Activated CD4-positive, CD25-positive, alpha-beta regulatory T cell treated with anti-CD3 and anti-CD28 coated beads, Interleukin-2, amount 50 U/mL, for 16 hours (primary cell): ENCODE measurements at regions not wholly inside any gene's neighbourhood (a gene's known extent, or its start where the extent isn't known, plus 50 kb on each side); places are given as distances from the start of the nearest gene placed in this dataset.

Experiments
- DNase-seq: peaks from one replicate; pipeline ENCODE4 v3.0.0-alpha.2; 2020; ENCODE audit warnings: low read depth, low spot score

DNA sequence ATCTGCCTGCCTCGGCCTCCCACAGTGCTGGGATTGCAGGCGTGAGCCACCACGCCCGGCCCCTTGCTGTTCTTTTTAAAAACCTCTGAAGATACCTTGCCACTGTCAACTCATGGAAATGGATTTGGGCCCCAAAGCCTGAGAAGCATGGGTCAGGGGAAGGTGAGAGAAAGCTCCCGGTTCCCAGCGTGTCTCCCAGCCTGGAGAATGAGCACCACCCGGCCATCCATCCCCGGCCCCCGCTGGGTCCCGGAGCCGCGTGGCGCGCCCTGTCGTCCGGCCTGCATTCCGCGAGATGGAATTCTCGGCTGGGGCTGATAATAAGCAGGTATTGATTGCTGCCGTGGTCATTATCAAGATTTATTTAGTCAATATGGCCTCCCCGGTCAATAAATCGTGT is 126.5 kb upstream of the MYL2 start:
- DNase-seq = no peak

DNA sequence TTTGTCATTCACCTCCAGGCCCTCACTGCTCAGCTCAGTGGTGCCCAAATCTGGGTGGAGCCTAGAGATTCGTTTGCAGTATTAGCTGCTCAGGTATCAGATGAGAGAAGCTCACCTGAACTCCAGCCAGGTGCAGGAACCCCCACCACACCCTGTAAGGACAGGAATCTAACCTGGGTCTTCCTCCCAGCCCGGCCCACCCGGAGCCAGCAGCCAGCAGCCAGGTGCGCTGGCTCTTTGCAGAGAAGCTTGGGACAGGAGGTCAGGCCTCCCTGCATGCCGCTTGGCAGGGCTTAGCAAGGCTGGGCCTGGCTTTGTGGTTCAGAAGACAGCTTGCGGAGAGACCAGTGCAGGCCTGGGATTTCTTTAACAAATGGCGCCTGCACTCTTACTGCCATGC is 125.6 kb upstream of the MYL2 start:
- no peak for DNase-seq

DNA sequence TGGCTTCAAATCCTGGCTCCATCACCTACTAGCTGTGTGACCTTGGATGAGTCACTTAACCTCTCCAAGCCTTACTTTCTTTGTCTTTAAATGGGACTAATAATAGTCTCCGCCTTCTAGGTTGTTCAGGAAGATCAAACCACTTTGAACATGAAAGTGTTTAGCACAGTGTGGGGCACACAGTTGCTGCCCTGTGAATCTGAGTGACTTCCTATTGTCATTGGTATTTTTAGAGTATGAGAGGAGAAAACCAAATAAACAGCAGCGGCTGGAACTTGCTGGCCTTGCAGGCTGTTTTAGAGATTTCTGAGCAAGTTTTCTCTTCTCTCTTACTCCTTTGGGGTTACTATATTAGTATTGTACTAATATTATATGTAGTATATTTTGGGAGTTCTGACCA is 120.7 kb upstream of the MYL2 start:
- DNase-seq = no peak

DNA sequence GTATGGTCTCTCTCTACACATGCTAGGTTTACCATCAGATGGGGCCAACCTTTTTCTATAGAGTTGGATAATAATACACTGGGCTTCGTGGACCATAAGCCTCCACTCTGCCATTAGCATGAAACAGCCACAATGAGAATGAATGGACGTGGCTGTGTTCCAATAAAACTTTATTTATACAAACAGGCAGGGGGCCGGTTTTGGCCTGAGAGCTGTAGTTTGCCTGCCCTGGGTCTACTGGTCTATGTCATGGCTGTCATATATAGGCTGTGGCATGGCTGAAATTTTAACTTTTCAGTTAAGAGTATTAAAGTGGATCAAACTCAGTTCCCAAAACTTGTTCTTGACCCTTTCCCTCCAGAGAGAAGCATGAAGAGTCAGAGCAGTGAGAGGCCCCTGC is 120.3 kb upstream of the MYL2 start:
- no peak for DNase-seq

DNA sequence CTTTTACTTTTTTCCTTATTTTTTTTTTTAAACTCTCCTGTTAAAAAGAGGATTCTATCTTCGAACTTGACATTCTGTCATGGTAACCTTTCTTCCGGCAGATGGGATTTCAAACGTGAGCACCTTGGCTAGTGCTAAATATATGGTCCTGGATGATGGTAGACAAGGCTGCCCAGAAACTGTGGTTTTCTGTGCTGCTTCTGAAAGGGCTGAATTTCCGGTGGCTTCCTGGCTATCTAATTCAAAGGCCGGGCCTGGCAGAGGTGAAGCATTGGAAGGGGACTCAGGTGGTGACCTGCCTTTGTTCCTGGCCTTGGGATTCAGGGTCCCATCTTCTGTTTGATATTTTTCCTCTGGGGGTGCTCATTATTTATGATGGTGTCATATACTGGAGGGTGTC is 118.6 kb upstream of the MYL2 start:
- DNase-seq = no peak

DNA sequence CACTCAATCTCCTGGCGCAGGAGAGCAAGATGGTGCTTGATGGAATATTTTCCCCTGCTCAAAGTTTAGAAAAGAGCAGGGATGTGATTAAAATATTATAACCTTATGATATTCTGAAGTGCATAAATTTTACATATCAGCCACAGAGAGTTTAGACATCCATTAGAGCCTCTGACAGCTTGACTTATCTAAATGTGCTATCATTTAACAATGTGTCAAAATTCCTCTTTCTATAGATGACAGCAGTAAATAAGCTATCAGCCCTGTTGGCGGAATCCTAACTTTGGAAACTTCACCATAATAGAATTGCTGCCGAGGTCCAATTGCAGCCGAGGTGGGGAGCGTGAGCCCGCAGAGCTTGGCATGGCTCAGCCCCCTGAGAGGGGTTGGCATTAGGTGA is 117.7 kb upstream of the MYL2 start:
- DNase-seq = no peak

DNA sequence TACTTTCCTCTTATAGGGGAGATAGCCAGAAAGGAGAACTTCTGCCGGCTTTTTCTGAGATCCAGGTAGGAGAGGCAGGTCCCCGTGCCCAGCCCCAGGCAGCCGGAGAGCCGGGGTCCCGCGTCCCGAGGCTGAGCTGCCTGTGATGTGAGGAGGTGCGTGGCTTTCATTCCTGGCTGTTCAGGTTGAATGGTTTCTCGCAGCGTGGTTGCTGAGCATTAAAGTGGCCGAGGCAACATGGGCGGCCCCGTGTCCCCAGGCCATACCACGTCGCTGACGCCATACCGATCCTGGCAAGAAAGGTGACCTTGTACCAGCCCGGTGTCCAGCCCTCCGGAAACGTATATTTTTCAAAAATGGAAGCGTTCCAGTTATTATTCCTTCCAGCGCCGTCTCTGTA is 116.7 kb upstream of the MYL2 start:
- DNase-seq = no peak

DNA sequence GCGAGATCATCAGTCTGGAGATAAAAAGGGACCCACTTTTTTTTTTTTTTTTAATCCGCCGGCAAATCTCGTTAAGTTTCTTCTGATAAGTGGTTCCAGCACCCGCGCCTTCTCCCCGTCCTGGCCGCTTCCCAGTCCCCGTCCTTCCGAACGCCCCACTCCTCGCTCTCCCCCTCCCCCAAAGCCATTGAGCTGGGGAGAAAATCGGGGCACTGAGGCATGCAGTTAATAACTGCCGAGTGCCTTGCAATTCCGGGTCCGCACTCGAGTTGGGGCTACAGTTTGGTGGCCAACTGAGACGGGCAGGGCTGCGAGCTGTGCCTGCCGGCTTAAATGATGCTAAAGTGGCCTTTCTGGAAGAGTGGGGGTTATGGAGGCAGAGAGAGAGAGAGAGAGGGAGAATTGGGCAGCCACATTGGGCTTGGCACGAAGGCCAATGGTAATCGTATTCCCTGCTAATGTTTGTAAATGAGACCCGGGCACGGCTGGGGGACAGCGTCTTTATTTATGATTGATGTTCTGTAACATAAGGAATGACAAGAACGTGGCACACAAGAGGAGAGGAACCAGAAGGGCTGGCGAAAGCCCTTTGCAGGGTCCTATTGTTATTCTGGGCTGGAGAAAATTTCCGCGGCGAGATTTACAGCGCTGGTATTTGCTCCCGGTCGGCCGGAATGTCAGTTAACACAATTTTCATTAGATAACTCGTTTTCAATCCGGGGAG is 115.4 kb upstream of the MYL2 start:
- no peak for DNase-seq

DNA sequence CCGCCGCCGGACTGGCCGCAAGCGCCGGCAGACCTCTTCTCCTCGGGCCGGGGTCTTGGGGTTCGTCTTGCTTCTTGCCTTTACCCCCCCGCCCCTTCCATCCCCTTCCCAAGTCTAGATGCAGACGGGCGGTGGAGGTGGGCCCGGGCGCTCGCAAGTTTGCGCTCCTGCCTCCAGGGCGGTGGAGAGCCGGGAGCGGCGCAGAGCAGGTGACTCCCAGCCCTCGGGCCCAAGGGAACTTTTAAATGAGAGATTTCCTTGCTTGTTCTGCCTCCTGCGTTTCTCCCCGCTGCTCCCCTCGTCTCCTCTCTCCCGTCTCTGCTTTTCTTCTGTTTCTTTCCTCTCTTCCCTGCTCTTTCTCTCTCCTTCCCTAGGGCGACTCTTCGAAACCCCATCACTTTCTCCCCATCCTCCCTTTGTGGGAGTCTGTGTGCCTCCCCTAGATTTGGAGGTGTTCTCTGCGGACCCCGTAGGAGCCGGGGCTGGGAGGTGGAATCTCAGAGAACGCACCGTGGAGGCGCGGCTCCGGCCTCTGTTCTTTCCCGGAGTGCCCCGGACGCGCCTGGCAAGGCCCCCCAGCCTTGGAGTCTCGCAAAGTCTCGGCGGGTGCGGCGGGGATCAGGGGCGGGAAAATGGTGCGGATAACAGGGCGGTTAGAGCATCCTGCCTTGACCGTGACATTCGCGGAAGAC is 114.7 kb upstream of the MYL2 start:
- no peak for DNase-seq

DNA sequence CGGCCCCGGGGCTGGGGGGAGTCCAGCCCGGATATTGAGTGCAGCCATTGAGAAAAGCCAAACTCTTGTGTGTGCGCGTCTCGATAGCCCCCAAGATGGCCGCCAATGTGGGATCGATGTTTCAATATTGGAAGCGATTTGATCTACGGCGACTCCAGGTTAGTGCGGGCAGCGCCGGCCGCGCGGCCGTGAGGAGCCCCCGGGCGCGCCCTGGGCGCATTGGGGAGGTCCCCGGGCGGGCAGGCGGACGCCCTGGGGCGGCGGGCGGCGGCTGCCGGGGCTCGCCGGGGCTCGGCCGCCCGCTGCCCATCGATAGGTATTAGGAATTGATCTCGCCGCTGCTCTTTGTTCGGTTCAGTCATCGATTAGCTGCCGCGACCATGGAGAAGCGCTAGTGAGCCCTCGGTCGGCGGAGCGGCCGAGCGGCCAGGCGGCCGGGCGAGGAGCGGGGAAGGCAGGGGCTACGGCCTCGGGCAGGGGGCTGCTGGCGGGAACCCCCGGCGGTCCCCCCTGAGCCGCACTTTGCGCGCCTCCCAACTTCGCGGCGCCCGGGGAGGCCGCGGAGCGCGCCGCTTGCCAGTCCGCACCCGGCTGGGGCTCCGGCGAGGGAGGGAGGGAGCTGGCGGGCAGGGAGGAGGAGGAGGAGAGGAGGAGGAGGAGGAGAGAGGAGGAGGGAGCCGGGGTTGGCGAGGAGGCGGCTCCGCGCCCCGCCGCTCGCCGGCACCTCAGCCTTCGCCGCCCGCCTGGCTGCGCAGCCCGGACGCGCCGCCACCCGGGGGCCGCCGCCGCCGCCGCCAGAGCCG is 113.9 kb upstream of the MYL2 start, which contains the start of gene CUX2:
Gene CUX2 (plus strand): TSS at position 83 of the 803 bp plus-strand sequence.
- no peak for DNase-seq

DNA sequence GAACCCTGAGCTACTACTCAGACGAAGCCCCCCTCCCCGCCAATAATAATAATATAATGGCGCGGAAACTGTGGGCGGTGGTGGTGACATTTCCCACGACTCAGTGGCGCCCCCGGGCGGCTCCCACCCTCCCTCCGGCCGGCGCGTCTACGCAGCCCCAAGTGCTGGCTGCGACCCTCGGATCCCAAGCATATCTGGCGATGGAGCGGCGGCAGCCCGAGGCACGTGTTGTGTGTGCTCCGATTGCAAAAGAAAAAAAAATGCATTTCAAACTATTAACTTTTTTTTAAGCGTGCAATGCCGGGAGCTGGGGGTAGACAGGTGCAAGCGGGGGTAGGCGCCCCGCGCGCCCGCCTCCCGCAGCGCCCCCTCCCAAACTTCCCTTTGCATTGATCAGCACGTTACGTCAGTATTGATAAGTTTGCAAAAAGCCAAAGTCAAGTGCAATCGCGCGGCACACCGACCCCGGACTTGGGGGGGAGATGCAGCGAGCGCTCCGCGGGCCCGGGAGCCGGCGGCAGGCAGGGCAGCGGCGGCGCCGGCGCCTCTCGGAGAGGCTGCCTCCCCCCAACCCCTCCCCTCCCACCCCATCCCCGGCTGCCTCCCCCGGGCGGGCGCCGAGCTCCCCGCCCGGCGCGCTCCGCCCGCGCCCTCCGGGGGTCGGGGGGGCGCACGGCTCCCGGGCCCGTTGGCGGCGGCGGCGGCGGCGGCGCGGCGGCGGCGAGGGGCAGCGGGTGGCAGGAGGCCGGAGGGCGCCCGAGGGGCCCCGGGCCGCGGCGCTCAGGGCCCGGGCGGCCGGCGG is 113.1 kb upstream of the MYL2 start:
- no peak for DNase-seq

DNA sequence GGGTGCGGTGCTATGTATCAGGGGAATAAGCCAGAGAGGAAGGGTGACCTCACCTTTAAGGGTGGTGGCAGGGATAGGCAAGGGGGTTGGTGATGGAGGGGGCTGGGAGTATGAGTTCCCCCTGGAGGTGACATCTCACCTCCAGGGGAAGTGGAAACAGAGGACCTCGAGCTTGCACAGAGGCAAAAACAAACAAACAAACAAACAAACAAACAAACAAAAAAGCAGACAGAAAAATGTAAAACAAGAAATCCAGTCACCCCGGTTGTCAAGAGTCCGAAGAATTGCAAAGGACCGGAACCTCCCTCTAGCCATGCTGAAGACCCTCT is 112.2 kb upstream of the MYL2 start:
- no peak for DNase-seq

DNA sequence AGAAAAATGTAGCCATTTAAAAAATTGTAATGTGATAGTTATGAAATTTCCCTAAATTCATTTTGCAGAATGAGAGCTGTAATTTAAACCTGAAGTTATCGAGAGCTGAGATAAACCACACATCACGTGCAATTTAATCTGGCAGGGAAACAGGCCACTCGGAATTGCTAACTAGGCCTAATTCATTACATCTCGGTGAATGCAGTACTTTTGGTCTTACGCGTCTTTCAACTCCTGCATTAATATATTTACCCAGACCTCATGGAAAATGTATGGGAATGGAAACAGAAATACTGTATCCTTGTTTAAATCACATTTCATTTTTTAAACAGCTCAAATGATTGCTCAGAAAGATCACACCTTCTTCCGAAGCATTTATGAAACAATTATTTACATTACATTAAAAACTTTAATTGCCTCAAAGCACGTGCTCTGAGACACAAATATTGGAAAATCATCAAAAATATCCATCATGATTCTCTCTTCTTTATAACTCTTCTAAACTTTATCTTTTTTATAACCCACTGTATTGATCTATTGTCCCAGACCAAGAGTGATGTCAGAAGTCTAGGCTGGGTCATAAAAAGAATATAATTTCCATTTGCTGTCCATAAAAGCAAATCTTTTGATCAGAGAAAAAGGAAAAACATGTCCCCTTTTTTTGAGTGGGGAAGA is 111.7 kb upstream of the MYL2 start:
- no peak for DNase-seq

DNA sequence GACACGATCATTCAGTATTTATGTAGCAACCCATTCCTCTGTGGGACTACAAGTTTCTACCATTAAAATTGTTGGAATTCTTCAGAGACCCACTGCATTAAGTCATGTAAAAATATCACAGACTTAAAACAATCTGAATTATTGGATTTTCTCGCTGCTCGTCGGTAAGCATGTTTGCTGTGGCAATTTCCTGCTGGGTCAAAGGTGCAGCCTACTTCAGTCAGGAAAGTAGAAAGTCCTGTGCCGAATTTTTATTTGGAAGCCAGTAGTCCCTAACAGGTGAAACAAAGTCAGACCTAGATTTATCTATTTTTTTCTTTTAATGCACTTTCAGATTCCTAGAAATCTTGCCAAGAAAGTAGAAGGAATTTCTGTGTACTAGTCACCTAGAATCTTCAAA is 110.4 kb upstream of the MYL2 start:
- no peak for DNase-seq

DNA sequence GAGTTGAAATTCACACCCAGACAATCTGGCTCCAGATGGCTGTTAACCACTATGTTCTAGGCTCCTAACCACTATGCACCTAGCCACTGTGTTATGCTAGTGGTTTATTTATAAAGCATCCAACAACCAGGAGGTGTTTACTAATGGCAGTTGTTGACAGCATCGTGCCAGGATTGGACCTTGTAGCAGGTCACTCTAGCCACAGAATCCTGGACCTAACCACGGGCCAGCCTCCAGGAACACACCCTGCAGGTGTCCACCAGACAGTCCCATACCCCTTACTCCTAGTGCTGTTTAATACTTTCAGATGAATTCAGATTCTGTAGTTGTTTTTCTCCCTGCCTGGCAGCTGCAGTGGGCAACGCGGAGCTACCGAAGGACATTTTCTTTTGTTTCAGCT is 109.4 kb upstream of the MYL2 start:
- no peak for DNase-seq

DNA sequence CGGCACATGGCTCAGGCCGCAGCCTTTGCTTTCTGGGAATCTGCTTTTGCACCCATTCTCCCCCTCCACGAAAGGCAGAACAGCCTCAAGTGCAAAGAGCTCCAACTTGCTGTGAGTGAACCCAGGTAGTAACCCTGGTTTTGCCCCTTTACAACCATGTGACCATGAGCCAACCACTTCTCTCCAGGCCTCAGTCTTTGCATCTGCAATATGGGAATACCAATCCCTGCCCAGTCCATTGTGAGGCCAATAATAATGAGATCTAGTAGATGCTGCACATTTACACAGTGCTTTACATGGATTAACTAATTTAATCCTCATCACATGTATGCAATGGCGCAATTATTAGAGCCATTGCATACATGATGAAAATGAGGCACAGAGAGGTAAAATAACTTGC is 108.9 kb upstream of the MYL2 start:
- no peak for DNase-seq

DNA sequence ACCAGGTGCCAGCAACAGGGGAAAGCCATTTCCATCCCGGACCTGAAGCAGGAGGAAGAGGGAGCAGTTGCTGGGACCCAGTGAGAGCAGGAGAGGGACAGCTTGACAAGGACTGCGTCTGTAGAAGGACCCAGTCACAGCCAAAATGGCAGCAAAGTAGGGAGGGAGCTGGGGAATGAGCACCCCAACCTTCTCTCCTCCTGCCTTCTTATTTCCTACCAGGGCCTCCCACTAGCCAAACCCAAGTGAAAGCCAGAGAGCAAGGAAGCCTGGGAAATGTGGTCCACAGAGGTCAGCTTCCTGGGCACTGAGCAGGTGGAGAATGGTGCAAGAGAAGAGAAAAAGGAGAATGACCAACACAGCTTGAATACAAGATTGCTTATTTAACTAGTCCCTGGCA is 108.5 kb upstream of the MYL2 start:
- DNase-seq = no peak

DNA sequence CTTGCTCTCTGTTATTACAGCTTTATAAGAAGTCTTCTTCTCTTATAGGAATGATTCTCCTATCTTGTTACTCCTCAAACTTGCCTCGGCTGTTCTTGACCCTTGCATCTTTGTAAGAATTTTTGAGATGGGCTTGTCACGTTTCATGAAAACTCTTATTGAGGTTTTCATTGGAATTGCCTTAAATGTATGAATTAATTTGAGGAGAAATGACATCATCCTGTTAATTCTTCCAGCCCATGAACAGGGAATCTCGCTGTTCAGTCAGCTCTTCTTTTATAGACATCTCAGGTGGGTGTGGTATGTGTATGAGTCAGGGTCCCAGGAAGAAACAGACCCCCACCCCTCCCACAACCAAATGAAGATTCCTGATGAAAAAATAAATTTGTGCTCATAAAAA is 107.1 kb upstream of the MYL2 start:
- no peak for DNase-seq

DNA sequence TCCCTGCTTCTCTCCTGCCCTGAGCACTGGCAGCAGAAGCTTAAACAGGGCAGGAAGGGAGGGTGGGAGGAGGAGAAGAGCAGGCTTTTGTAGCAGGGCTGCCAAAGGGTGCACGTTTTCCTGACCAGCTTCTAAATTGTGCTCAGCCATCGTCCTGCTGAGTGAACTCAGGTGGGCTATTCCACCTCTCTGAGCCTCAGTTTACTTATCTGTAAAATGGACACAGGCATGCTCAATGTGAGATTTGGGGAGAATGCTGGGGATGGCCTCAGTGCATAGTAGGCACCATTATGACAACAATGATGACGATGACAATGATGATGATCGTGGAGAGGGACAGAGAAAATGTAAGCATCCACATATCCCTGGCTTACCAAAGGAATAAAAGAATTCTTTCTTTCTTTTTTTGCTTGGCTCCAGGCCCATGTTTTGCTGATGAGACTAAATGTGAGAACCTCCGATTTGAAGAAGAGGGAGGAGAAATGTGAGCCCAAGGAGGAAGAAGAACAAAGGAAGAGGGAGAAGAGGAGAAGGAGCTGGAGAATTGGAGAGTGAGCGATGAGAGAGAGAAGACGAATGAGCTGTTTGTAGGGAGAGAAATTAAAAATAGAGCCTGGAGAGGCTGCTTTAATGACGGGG is 105.5 kb upstream of the MYL2 start:
- no peak for DNase-seq

DNA sequence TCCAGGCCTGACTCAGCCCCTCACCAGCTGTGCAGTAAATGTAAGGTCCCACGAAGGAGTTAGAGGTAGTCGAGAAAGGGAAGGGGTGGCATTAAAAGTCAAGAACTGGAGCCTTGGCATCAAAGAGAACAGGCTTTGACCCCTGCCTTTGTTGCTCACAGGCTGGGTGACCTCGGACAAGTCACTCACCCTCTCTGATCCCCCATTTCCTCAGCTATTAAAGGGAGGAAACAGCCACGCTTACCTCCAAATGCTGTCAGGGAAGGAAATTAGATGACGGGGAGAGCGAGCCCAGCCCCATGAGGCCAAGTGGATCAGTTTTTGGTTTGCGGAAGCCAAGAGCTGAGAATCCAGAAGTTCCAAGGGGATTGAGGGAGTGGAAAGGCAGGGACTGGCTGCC is 104.9 kb upstream of the MYL2 start:
- DNase-seq = no peak

DNA sequence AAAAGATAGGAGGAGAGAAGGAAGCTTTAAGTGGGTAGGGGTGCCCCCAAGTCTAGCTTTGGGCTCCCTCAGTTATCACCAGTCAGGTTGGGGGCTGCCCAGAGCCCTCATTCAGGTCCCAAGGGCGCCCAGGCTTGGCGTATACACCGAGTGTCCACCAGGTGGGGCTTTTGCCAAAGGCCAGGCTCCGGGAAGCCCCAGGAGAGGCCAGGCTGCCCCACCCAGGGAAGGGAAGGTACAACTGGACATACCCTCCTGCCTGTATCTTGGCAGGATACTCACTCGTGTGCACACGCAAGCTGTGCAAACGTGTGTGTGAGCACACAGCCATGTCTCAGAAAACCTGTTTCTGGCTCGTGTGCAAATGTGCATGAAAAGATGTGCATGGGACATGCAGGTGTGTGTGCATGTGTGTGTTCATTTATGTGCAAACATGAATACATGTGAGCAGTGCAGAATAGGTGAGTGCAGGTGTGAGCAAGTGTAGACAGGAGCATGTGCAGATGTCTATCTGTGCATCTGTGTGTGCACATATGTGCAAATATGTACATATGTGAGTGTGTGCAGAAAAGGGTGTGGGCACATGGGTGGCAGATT is 103.9 kb upstream of the MYL2 start:
- DNase-seq = peak; percentile 7
